ENCODE measurements at regions not wholly inside any gene's neighbourhood (a gene's known extent, or its start where the extent isn't known, plus 50 kb on each side); places are given as distances from the start of the nearest gene placed in this dataset.

GRCh38 chr6:11925805-11926204 lies 86.3 kb upstream of the HIVEP1 start:
- TF ChIP-seq POLR2A (IDR thresholded peaks at IDR 0.05; ENCODE audit: low read length) (no peak), GATA1 (IDR thresholded peaks at IDR 0.05; ENCODE audit: low read depth, low read length) (no peak)

Measured in erythroblast (primary cell).